Tongue (tissue), 1 donor: ENCODE measurements at regions not wholly inside any gene's neighbourhood (a gene's known extent, or its start where the extent isn't known, plus 50 kb on each side); places are given as distances from the start of the nearest gene placed in this dataset.
"Not testable (repeated sequence)": the region's sequence is repeated elsewhere in the genome, so short reads cannot be mapped to it uniquely, and the experiment has no call there.

Experiments
- DNase-seq: peaks from one replicate; pipeline ENCODE4 v3.0.0-alpha.2; 2015

GRCh38 chr7:152949790-152950189 lies 190.2 kb downstream of the ACTR3B start:
- DNase-seq, result no peak

GRCh38 chr7:152956006-152956405 lies 196.5 kb downstream of the ACTR3B start:
- DNase-seq, result no peak

DNA sequence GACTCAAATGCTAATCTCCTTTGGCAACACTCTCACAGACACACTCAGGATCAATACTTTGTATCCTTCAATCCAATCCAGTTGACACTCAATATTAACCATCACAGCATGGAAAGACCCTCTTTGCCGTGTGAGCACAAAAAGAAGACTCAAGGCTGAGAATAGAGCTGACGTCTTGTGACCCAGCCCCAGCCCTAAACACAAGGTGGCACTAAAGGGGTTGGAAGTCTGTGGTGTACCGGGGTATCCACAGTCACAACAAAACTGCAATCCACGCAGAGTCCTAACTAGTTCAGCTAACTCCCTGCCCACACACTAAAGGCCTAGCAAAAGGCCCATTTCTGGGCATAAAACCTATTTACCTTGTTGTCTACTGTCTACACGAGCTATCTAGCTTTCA lies 200.1 kb downstream of the ACTR3B start:
- DNase-seq, result no peak

- DNase-seq, result not testable (repeated sequence)
These were observed 202.2 kb downstream of the ACTR3B start for GRCh38 chr7:152961796-152962195.

GRCh38 chr7:152966189-152966588 lies 206.6 kb downstream of the ACTR3B start:
- no peak for DNase-seq

DNA sequence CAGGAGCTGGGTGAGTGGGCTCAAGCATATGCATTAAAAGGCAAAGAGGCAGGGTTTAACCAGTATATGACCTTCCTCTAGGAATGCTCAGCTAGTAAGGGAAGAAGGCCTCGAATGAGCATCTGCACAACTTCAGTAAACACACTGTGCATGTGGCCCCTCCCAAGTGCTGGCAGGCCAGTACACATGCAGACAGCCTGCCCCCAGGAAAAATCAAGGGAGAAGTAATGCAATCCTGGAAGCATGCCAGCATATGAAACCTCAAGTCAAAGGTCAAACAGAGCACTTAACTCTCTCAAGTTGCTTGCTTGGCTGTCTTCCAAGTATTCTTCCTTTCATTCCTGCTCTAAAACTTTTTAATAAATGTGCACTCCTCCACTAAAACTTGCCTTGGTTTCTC lies 208.4 kb downstream of the ACTR3B start:
- DNase-seq, result no peak

- DNase-seq, result no peak
These were observed 209.0 kb downstream of the ACTR3B start for GRCh38 chr7:152968514-152968913.

DNA sequence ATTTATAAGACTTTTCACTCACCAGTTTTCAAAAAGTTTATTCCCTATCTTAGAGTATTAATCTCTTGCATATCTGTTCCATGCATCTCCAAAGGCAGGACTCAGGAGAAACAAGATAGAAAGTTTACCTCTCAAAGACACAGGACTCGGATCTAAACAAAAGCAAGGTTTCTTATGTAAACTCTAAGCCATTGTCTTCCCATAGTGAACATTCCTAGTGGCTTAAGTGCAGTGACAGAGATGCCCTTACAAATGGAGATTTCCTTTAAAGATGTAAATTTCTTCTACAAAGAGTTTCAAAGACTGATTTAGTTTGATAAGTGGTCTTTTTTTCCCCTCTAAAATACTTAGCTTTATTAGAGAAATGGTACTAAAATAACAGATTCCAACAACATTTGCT lies 209.8 kb downstream of the ACTR3B start:
- DNase-seq, result no peak

DNA sequence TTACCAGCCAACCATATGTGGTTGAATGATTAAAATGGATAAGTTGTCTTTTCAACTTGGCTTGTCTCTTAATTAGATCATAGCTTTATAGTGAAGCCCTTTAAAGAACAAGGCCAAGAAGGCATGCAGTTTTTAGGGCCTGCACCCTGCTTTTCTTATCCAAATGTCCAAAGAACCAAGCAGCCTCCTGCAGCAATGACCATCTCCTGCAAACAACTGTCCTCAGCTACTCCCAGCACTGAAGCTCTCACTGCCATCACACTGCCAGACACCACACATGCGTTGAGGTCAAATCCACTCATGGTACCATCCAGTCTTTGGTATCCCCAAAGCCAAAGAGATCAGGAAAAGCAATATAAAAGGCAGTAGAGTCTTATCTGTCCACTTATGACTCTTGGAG lies 210.3 kb downstream of the ACTR3B start:
- no peak for DNase-seq

DNA sequence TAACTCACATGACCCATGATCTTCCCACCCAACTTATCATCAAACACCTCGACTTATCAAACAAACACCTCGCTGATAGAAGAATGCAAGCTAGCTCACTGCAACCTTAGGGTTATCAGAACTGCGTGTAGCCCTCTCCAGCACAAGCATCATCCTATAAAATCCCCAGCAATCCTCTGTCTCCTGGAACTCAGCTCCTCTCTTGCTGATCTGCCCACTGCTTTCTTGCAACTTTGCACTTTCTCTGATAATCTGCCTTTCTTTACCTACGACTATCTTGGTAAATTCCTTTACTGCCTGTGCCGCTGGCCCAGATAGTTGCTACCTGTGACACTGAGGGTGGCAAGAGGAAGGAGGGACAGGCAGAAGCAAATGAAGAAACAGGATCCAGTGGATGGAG lies 210.9 kb downstream of the ACTR3B start:
- no peak for DNase-seq

DNA sequence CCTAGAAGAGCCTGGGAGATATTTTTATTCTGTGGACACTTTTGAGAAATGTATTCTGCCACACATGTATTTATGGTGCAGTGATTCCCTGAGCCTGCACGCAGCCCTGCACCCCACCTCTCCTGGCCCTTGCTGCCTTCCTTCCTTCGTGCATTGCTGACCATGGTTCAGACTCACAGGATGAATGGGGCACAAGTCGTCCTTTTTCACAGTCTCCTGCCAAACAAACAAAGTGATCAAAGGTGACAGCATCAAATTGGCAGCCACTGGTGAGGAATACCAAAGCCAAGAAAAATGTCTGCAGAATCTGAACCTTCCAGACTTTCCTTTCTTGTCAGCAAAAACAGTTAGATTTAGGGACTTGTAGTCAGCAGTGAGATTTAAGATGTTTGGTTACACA lies 215.0 kb downstream of the ACTR3B start:
- no peak for DNase-seq

- no peak for DNase-seq
These were observed 215.5 kb downstream of the ACTR3B start for GRCh38 chr7:152975076-152975475.

DNA sequence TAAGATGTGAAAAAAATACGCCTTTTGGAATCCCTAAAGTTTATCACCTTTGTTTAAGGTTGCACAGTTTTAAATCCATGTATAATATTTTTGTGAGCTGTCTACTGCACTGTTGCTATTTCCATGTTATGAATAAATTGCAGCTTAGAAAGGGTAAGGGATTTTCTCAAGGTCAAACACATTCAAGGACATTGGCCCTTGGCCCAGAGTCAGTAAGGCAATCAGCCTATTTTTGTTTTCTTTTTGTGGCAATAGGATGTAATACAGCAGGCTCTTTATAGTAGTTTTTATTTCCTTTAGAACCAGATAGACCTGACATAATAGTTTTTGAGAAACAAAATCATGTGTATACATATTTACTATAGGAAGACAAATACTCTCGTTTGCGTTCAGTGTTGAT lies 219.8 kb downstream of the ACTR3B start:
- no peak for DNase-seq

DNA sequence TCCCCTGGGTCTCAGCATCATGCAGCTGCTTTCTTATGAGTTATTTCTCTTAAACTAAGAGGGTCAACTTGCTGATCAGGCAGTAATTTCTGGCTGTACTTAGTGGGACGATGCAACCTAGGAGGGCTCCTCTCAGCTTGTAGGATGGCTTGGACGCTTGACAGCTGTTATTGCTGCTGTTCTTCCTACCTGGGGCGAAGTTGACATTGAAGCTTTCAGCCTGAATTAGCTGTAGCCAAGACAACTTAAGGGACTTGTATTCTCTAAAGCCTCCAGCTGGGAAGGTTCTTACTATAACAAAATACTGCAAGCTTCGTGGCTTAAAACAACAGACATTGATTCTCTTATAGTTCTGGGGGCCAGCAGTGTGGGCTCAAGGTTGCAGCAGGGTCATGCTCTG lies 224.9 kb downstream of the ACTR3B start:
- DNase-seq, result peak; percentile 21

DNA sequence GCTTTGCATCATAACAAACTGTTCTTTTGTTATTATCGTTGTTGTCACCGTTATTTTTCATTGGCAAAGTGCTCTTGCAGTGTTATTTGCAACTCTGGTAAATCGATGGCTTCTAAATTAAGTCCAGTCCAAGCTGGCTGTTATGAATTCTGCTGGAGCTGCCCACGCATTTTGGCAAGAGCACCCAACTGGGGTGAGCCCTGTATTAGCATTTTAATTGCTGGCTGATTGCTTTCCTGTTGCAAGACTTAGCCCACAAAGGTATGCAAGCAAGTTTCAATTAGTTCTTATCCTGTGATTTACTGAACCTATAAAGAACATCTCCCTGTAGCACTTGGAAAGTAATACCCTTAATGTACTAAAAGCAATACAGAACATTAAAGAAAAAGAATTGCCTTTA lies 226.8 kb downstream of the ACTR3B start:
- no peak for DNase-seq

- DNase-seq, result no peak
These were observed 228.1 kb downstream of the ACTR3B start for GRCh38 chr7:152987656-152988055.

DNA sequence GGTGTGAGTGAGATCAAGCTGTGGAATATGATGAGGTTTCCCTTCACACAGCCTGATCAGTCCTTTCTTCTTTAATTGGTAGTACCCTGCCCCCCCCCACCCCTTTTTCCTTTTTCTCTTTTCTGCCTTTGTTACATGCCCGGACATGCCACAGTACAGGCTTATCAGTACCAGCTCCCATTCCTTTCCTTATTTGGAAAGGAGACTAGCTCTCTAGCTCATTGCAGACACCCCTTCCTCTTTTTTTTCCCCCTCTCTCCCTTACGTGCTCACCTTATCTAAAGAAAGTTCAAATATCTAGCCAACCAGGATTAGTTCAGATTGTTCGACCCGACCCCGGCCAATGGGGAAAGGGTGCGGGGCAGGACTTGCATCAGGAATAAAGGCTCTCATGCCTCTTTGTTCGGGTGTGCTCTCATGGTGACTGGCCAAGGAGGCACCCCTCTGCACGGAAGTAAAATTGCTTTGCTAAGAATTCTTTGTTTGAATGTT lies 230.4 kb downstream of the ACTR3B start:
- no peak for DNase-seq

DNA sequence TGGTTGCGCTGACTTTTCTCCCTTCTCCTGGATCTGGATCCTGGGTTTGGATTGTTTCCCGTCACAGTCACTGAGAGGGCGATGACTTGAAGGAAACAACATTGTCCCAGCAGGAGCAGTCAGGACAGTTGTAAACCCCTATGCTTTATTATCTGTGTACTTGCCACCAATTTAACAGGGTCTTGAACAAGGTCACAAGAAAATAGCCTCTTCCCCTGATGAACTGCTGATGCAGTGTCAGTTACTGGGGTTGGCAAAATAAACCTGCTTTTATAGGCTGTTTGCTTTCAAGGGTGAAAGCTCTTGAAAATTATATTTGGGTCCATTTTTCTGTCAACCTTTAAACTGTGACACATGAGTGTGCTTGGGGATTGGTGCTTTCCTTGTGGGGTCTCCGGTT lies 238.9 kb downstream of the ACTR3B start:
- no peak for DNase-seq

- no peak for DNase-seq
These were observed 242.6 kb downstream of the ACTR3B start for GRCh38 chr7:153002115-153002514.

GRCh38 chr7:153002572-153002971 lies 243.0 kb downstream of the ACTR3B start:
- no peak for DNase-seq

DNA sequence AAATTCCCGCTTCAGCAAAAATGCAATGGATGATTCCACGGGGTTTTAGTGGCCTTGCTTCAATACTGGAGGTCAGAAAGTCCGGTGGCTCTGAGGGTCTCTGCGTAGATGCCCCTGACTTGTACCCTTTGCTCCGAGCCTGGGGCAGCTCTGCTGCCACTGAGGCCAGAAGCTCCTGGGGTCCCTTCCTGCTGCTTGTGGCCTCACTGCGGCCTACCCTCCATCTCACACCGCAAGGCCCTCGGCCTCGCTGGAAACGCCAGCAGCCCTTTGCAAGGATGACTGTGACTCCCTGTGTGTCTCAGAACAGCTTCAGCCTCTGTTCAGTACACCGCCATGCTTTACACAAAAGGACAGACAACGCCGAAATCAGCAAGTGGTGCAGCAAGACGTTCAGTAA lies 244.8 kb downstream of the ACTR3B start:
- no peak for DNase-seq

DNA sequence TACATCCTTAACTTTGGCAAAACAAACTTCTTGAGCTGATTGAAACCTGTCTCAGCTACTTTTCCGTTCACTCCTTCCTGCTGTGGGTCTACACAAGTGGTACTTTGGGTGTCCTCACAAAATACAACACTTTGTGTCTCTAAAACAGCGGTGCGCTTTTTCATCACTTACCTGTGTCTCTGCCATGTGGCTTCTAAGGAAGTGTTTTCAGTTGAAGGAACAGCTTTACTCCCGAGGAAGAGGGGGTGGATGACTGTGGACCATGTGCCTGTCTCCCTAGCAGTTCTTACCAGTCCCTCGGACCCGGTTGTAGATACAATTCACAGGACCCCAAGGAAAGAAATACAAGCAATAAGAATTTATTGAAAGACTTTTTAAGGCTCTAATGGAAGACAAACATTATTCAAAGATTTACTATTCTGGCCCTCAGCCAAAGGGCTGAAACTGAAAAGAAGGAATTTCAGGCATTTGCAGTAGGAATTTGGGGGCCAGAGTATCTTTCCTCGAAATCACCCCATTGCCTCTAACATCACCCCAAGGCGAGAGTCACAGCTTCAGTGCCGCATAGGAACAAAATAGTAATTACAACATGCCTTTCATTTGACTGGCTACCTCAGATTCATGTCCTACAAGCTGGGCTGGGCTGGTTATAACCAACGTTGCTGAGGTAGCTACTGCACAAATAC lies 246.3 kb downstream of the ACTR3B start:
- no peak for DNase-seq

- no peak for DNase-seq
These were observed 246.9 kb downstream of the ACTR3B start for GRCh38 chr7:153006452-153006851.

DNA sequence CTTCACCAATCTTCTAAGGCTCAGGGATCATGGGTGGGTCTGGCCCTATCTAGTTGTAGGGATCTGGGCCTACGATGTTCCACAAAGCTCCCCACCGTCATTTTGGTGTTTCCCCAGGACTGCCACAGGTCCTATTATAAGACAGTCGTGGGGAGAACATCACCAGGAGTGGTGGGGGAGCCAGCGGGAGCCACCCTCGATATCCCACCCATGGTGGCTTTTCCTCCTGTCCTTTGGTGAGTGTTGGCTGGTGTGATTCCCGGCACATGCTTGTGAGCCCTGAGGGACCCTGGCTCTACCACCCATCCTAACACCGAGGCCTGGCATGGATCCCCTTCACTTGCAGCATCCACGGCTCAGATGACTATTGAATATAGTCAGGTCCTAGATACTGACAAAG lies 247.4 kb downstream of the ACTR3B start:
- no peak for DNase-seq

GRCh38 chr7:153010416-153010815 lies 250.9 kb downstream of the ACTR3B start:
- DNase-seq, result no peak
